ENCODE measurements at regions not wholly inside any gene's neighbourhood (a gene's known extent, or its start where the extent isn't known, plus 50 kb on each side); places are given as distances from the start of the nearest gene placed in this dataset.

GRCh38 chr3:135449046-135449445 is 516.5 kb upstream of the PPP2R3A start:
- Histone ChIP-seq H3K4me1 (peaks cover 0 to 3% of the 10 kb centered on the region in 2 donors), H3K4me3 (replicated peaks in 1 of 3) (no peak overlapping the region), H3K27ac (no peak overlapping the region), H3K36me3 (no peaks in the 10 kb centered on the region), H3K9me3 (no peaks in the 10 kb centered on the region), H3K27me3 (no peaks in the 10 kb centered on the region)
- intact Hi-C loops (cut with DNase I), result no loop called here
- 44 to 65% methylated on average over 1 of the region's 1 CpG for WGBS, 2 donors
- no peak for DNase-seq
- no peak for TF ChIP-seq CTCF (IDR thresholded peaks at IDR 0.05)
- no peak for TF ChIP-seq POLR2A (IDR thresholded peaks at IDR 0.05)

GRCh38 chr3:135451037-135451785 is 514.3 kb upstream of the PPP2R3A start:
- 86 to 97% methylated on average over 2 of the region's 2 CpGs for WGBS, 2 donors
- no peak for DNase-seq
- Histone ChIP-seq H3K27ac (no peak overlapping the region), H3K4me1 (peaks cover 0 to 3% of the 10 kb centered on the region in 2 donors), H3K27me3 (no peaks in the 10 kb centered on the region), H3K4me3 (replicated peaks in 1 of 3) (no peak overlapping the region), H3K36me3 (no peaks in the 10 kb centered on the region), H3K9me3 (no peaks in the 10 kb centered on the region)
- intact Hi-C loops (cut with DNase I), result no loop called here
- no peak for TF ChIP-seq CTCF (IDR thresholded peaks at IDR 0.05)

- H3K27me3 ChIP-seq, result no peaks in the 10 kb centered on the region
- peak; percentile 66 to 75 for DNase-seq
- no peaks in the 10 kb centered on the region for H3K36me3 ChIP-seq
- TF ChIP-seq POLR2A (IDR thresholded peaks at IDR 0.05) (no peak), CTCF (IDR thresholded peaks at IDR 0.05) (no peak)
- peaks cover 0 to 3% of the 10 kb centered on the region in 2 donors for H3K4me1 ChIP-seq
- H3K27ac ChIP-seq, result no peak overlapping the region
- H3K9me3 ChIP-seq, result no peaks in the 10 kb centered on the region
- 17 to 22% methylated on average over 8 to 9 of the region's 10 CpGs for WGBS, 2 donors
- no peak overlapping the region for H3K4me3 ChIP-seq (replicated peaks in 1 of 3)
- intact Hi-C loops (cut with DNase I), result no loop called here
Measured at GRCh38 chr3:135452881-135453280, 512.6 kb upstream of the PPP2R3A start.

GRCh38 chr3:135453326-135453725 is 512.2 kb upstream of the PPP2R3A start:
- H3K4me1 ChIP-seq, result peaks cover 0 to 3% of the 10 kb centered on the region in 2 donors
- no peak overlapping the region for H3K4me3 ChIP-seq (replicated peaks in 1 of 3)
- TF ChIP-seq CTCF (IDR thresholded peaks at IDR 0.05) (no peak), POLR2A (IDR thresholded peaks at IDR 0.05) (no peak)
- no peak overlapping the region for H3K27ac ChIP-seq
- no peak for DNase-seq
- no peaks in the 10 kb centered on the region for H3K27me3 ChIP-seq
- intact Hi-C loops (cut with DNase I), result no loop called here
- H3K9me3 ChIP-seq, result no peaks in the 10 kb centered on the region
- 86 to 93% methylated on average over 6 of the region's 6 CpGs for WGBS, 2 donors
- no peaks in the 10 kb centered on the region for H3K36me3 ChIP-seq

GRCh38 chr3:135454890-135455289 is 510.6 kb upstream of the PPP2R3A start:
- no peaks in the 10 kb centered on the region for H3K27me3 ChIP-seq
- H3K9me3 ChIP-seq, result no peaks in the 10 kb centered on the region
- intact Hi-C loops (cut with DNase I), result no loop called here
- H3K4me1 ChIP-seq, result peaks cover 0 to 3% of the 10 kb centered on the region in 2 donors
- H3K4me3 ChIP-seq (replicated peaks in 1 of 3), result no peak overlapping the region
- no peak overlapping the region for H3K27ac ChIP-seq
- TF ChIP-seq CTCF (IDR thresholded peaks at IDR 0.05), result no peak
- TF ChIP-seq POLR2A (IDR thresholded peaks at IDR 0.05), result no peak
- WGBS, 2 donors, result 69 to 84% methylated on average over 4 of the region's 4 CpGs
- H3K36me3 ChIP-seq, result no peaks in the 10 kb centered on the region
- DNase-seq, result no peak
